ENCODE measurements at regions not wholly inside any gene's neighbourhood (a gene's known extent, or its start where the extent isn't known, plus 50 kb on each side); places are given as distances from the start of the nearest gene placed in this dataset.

GRCh38 chr9:107858260-107858659 lies 368.7 kb upstream of the KLF4 start:
- TF ChIP-seq CTCF (IDR thresholded peaks at IDR 0.05) (no peak), EZH2 (IDR thresholded peaks at IDR 0.05; ENCODE audit: borderline replicate concordance, insufficient read depth, low read depth, low read length, poor library complexity, severe bottlenecking) (no peak)
- Mint-ChIP-seq H3K27me3 (no peaks in the 10 kb centered on the region), H3K27ac (no peak overlapping the region), H3K4me3 (no peak overlapping the region), H3K4me1 (no peaks in the 10 kb centered on the region), H3K9me3 (ENCODE audit: insufficient read depth) (peaks cover 6% of the 10 kb centered on the region)
- no peak overlapping the region for H3K27ac ChIP-seq (ENCODE audit: low read length in 2 of 2)
- ATAC-seq (ENCODE audit: low read depth) = no peak
- H3K79me2 ChIP-seq (ENCODE audit: control insufficient read depth, insufficient read depth, low read length) = no peaks in the 10 kb centered on the region
- no peak for DNase-seq
- ChIA-PET CTCF (no interaction called here), POLR2A (no interaction called here)
- H3K9me3 ChIP-seq (ENCODE audit: control extremely low read depth in 1 of 3, control insufficient read depth in 2 of 3, insufficient read depth in 1 of 3, low read length in 2 of 3) = peaks cover 2 to 28% (median 16%) of the 10 kb centered on the region in 3 donors
- intact Hi-C loops (cut with micrococcal nuclease) = no loop called here
- H3K4me3 ChIP-seq (ENCODE audit: control extremely low read depth in 1 of 5, extremely low read depth in 1 of 5, insufficient read depth in 1 of 5, low read depth in 2 of 5, low read length in 4 of 5) = no peak overlapping the region
- H4K20me1 ChIP-seq (ENCODE audit: control insufficient read depth, insufficient read depth, low read length, poor library complexity, severe bottlenecking) = no peaks in the 10 kb centered on the region
- H2AFZ ChIP-seq (ENCODE audit: insufficient read depth, low read depth, low read length, poor library complexity, severe bottlenecking) = no peak overlapping the region
- no peaks in the 10 kb centered on the region for H3K4me1 ChIP-seq (ENCODE audit: control insufficient read depth in 2 of 2, insufficient read depth in 2 of 2, low read length in 2 of 2)
- WGBS (ENCODE audit: insufficient coverage) = 96% methylated on average over 4 of the region's 8 CpGs
- H3K4me2 ChIP-seq (replicated peaks; ENCODE audit: low read depth, low read length, poor library complexity, severe bottlenecking) = no peak overlapping the region
- no peaks in the 10 kb centered on the region for H3K36me3 ChIP-seq (replicated peaks in 1 of 2; ENCODE audit: control extremely low read depth in 1 of 2, control insufficient read depth in 1 of 2, extremely low read depth in 1 of 2, insufficient read depth in 2 of 2, low read length in 1 of 2)
- H3K27me3 ChIP-seq (replicated peaks in 1 of 4; ENCODE audit: control extremely low read depth in 1 of 4, control insufficient read depth in 3 of 4, insufficient read depth in 4 of 4, low read length in 3 of 4) = no peaks in the 10 kb centered on the region
- H3K9ac ChIP-seq (ENCODE audit: low read length) = no peak overlapping the region

- Histone ChIP-seq H3K27ac (ENCODE audit: low read length in 2 of 2) (no peak overlapping the region), H3K4me2 (replicated peaks; ENCODE audit: low read depth, low read length, poor library complexity, severe bottlenecking) (no peak overlapping the region), H3K27me3 (replicated peaks in 1 of 4; ENCODE audit: control extremely low read depth in 1 of 4, control insufficient read depth in 3 of 4, insufficient read depth in 4 of 4, low read length in 3 of 4) (no peaks in the 10 kb centered on the region), H3K79me2 (ENCODE audit: control insufficient read depth, insufficient read depth, low read length) (no peaks in the 10 kb centered on the region), H3K4me1 (ENCODE audit: control insufficient read depth in 2 of 2, insufficient read depth in 2 of 2, low read length in 2 of 2) (no peaks in the 10 kb centered on the region), H3K9me3 (ENCODE audit: control extremely low read depth in 1 of 3, control insufficient read depth in 2 of 3, insufficient read depth in 1 of 3, low read length in 2 of 3) (peaks cover 2 to 28% (median 16%) of the 10 kb centered on the region in 3 donors), H3K9ac (ENCODE audit: low read length) (no peak overlapping the region), H2AFZ (ENCODE audit: insufficient read depth, low read depth, low read length, poor library complexity, severe bottlenecking) (no peak overlapping the region), H3K4me3 (ENCODE audit: control extremely low read depth in 1 of 5, extremely low read depth in 1 of 5, insufficient read depth in 1 of 5, low read depth in 2 of 5, low read length in 4 of 5) (no peak overlapping the region), H3K36me3 (replicated peaks in 1 of 2; ENCODE audit: control extremely low read depth in 1 of 2, control insufficient read depth in 1 of 2, extremely low read depth in 1 of 2, insufficient read depth in 2 of 2, low read length in 1 of 2) (no peaks in the 10 kb centered on the region), H4K20me1 (ENCODE audit: control insufficient read depth, insufficient read depth, low read length, poor library complexity, severe bottlenecking) (no peaks in the 10 kb centered on the region)
- intact Hi-C loops (cut with micrococcal nuclease) = no loop called here
- H3K27me3 Mint-ChIP-seq = no peaks in the 10 kb centered on the region
- ChIA-PET POLR2A (no interaction called here), CTCF (no interaction called here)
- peaks cover 6% of the 10 kb centered on the region for H3K9me3 Mint-ChIP-seq (ENCODE audit: insufficient read depth)
- H3K27ac Mint-ChIP-seq = no peak overlapping the region
- no peak overlapping the region for H3K4me3 Mint-ChIP-seq
- no peak for TF ChIP-seq EZH2 (IDR thresholded peaks at IDR 0.05; ENCODE audit: borderline replicate concordance, insufficient read depth, low read depth, low read length, poor library complexity, severe bottlenecking)
- TF ChIP-seq CTCF (IDR thresholded peaks at IDR 0.05) = no peak
- DNase-seq = no peak
- ATAC-seq (ENCODE audit: low read depth) = no peak
- 88% methylated on average over 2 of the region's 2 CpGs for WGBS (ENCODE audit: insufficient coverage)
- H3K4me1 Mint-ChIP-seq = no peaks in the 10 kb centered on the region
These were observed 367.1 kb upstream of the KLF4 start for GRCh38 chr9:107856633-107857032.

All from B cell (primary cell).